ENCODE measurements at regions not wholly inside any gene's neighbourhood (a gene's known extent, or its start where the extent isn't known, plus 50 kb on each side); places are given as distances from the start of the nearest gene placed in this dataset.

GRCh38 chr2:61660511-61661388 is 122.6 kb upstream of the XPO1 start:
- no peaks in the 10 kb centered on the region for H3K27me3 ChIP-seq (ENCODE audit: control insufficient read depth in 4 of 4, insufficient read depth in 4 of 4, low read length in 3 of 4)
- no peaks in the 10 kb centered on the region for H3K36me3 ChIP-seq (ENCODE audit: control insufficient read depth in 4 of 4, insufficient read depth in 3 of 4, low read depth in 1 of 4, low read length in 3 of 4)
- H3K4me1 ChIP-seq (ENCODE audit: control insufficient read depth in 4 of 4, insufficient read depth in 4 of 4, low read length in 3 of 4), result peaks cover 0 to 15% (median 8%) of the 10 kb centered on the region in 4 donors
- no peak for DNase-seq (ENCODE audit: low spot score)
- peak; percentile 21 to 44 for TF ChIP-seq HNF4A (conservative IDR thresholded peaks at IDR 0.05)
- TF ChIP-seq EGR1 (IDR thresholded peaks at IDR 0.05; ENCODE audit: low read depth in 2 of 2), result no peak
- TF ChIP-seq NR2F2 (IDR thresholded peaks at IDR 0.05), result peak; percentile 75
- no peak for TF ChIP-seq MAX (IDR thresholded peaks at IDR 0.05)
- peak; percentile 43 to 62 for TF ChIP-seq RXRA (IDR thresholded peaks at IDR 0.05)
- TF ChIP-seq FOXA1 (IDR thresholded peaks at IDR 0.05), result no peak
- no peak for TF ChIP-seq FOXA2 (IDR thresholded peaks at IDR 0.05)
- TF ChIP-seq CTCF (IDR thresholded peaks at IDR 0.05; ENCODE audit: low read depth, low read length, missing input control), result peak; percentile 19
- peak; percentile 14 to 48 for TF ChIP-seq RAD21 (IDR thresholded peaks at IDR 0.05)
- no peak for TF ChIP-seq ATF3 (IDR thresholded peaks at IDR 0.05)
- no peak for TF ChIP-seq TAF1 (conservative IDR thresholded peaks at IDR 0.05)
- peak; percentile 23 for TF ChIP-seq YY1 (IDR thresholded peaks at IDR 0.05)
- no peak for TF ChIP-seq REST (IDR thresholded peaks at IDR 0.05)
- TF ChIP-seq GABPA (IDR thresholded peaks at IDR 0.05 in 1 of 2, conservative IDR thresholded peaks at IDR 0.05 in 1 of 2), result no peak
- TF ChIP-seq HNF4G (IDR thresholded peaks at IDR 0.05), result peak; percentile 29
- peak; percentile 79 for TF ChIP-seq SP1 (IDR thresholded peaks at IDR 0.05)
- no peak overlapping the region for H3K4me3 ChIP-seq (ENCODE audit: low read depth in 1 of 3, low read length in 3 of 3)
- no peaks in the 10 kb centered on the region for H3K9me3 ChIP-seq (ENCODE audit: control insufficient read depth in 4 of 4, low read length in 3 of 4)
- peak overlapping the region in 1 of 2 donors; percentile 0 for H3K27ac ChIP-seq (ENCODE audit: low read depth in 1 of 2, low read length in 2 of 2)
- WGBS, result 49% methylated on average over 4 of the region's 4 CpGs
- H3K9ac ChIP-seq (ENCODE audit: low read depth in 1 of 2, low read length in 2 of 2), result no peak overlapping the region

Measured in liver (tissue), 8 donors.